ENCODE measurements at regions not wholly inside any gene's neighbourhood (a gene's known extent, or its start where the extent isn't known, plus 50 kb on each side); places are given as distances from the start of the nearest gene placed in this dataset.

- intact Hi-C loops (cut with DNase I) = no loop called here
- H3K9me3 ChIP-seq = no peaks in the 10 kb centered on the region
- no peak for DNase-seq
- ATAC-seq = no peak
- H3K27ac ChIP-seq = no peak overlapping the region
- no peaks in the 10 kb centered on the region for H3K36me3 ChIP-seq
- peaks cover 0 to 12% of the 10 kb centered on the region in 2 donors for H3K27me3 ChIP-seq
- H3K4me1 ChIP-seq = no peaks in the 10 kb centered on the region
- no peak for TF ChIP-seq CTCF (IDR thresholded peaks at IDR 0.05)
- no peak overlapping the region for H3K4me3 ChIP-seq
Observed at GRCh38 chr17:73835605-73836004, 191.4 kb upstream of the SDK2 start.

- Histone ChIP-seq H3K36me3 (no peaks in the 10 kb centered on the region), H3K4me1 (no peaks in the 10 kb centered on the region), H3K27ac (no peak overlapping the region), H3K4me3 (no peak overlapping the region), H3K27me3 (peaks cover 0 to 12% of the 10 kb centered on the region in 2 donors), H3K9me3 (no peaks in the 10 kb centered on the region)
- no peak for TF ChIP-seq CTCF (IDR thresholded peaks at IDR 0.05)
- ATAC-seq (no peak), DNase-seq (no peak)
- intact Hi-C loops (cut with DNase I) = no loop called here
Observed at GRCh38 chr17:73838815-73839214, 194.6 kb upstream of the SDK2 start.

- no peak for TF ChIP-seq CTCF (IDR thresholded peaks at IDR 0.05)
- H3K9me3 ChIP-seq = no peaks in the 10 kb centered on the region
- intact Hi-C loops (cut with DNase I) = no loop called here
- no peak for ATAC-seq
- no peaks in the 10 kb centered on the region for H3K27me3 ChIP-seq
- DNase-seq = no peak
- no peaks in the 10 kb centered on the region for H3K36me3 ChIP-seq
- H3K4me3 ChIP-seq = no peak overlapping the region
- H3K27ac ChIP-seq = no peak overlapping the region
- H3K4me1 ChIP-seq = no peaks in the 10 kb centered on the region
Observed at GRCh38 chr17:73840829-73841228, 196.6 kb upstream of the SDK2 start.

- Histone ChIP-seq H3K4me1 (no peaks in the 10 kb centered on the region), H3K4me3 (no peak overlapping the region), H3K9me3 (no peaks in the 10 kb centered on the region), H3K27me3 (no peaks in the 10 kb centered on the region), H3K36me3 (no peaks in the 10 kb centered on the region), H3K27ac (no peak overlapping the region)
- TF ChIP-seq CTCF (IDR thresholded peaks at IDR 0.05) = peak in 1 of 2 donors; percentile 26
- ATAC-seq = peak; percentile 47
- intact Hi-C loops (cut with DNase I) = no loop called here
- no peak for DNase-seq
Observed at GRCh38 chr17:73841431-73842060, 197.3 kb upstream of the SDK2 start.

GRCh38 chr17:73847952-73848351 lies 203.7 kb upstream of the SDK2 start:
- DNase-seq (peak in 1 of 4 donors; percentile 26), ATAC-seq (no peak)
- Histone ChIP-seq H3K27ac (no peak overlapping the region), H3K27me3 (no peaks in the 10 kb centered on the region), H3K9me3 (no peaks in the 10 kb centered on the region), H3K4me3 (no peak overlapping the region), H3K4me1 (no peaks in the 10 kb centered on the region), H3K36me3 (no peaks in the 10 kb centered on the region)
- TF ChIP-seq CTCF (IDR thresholded peaks at IDR 0.05) = no peak
- intact Hi-C loops (cut with DNase I) = no loop called here

Measured in left lung (tissue), 4 donors.